ENCODE measurements at regions not wholly inside any gene's neighbourhood (a gene's known extent, or its start where the extent isn't known, plus 50 kb on each side); places are given as distances from the start of the nearest gene placed in this dataset.
"Not testable (repeated sequence)": the region's sequence is repeated elsewhere in the genome, so short reads cannot be mapped to it uniquely, and the experiment has no call there.

- TF ChIP-seq CTCF (conservative IDR thresholded peaks at IDR 0.05): no peak
- TF ChIP-seq EZH2 (IDR thresholded peaks at IDR 0.05; ENCODE audit: low read depth): no peak
- no peaks in the 10 kb centered on the region for H4K20me1 ChIP-seq (ENCODE audit: insufficient read depth)
- no peak overlapping the region for H3K27ac ChIP-seq
- no peaks in the 10 kb centered on the region for H3K79me2 ChIP-seq (ENCODE audit: low read depth)
- no peak for DNase-seq
- no peaks in the 10 kb centered on the region for H3K4me1 ChIP-seq (replicated peaks; ENCODE audit: insufficient read depth)
- H3K9me3 ChIP-seq (ENCODE audit: insufficient read depth, low read depth): no peaks in the 10 kb centered on the region
- no peaks in the 10 kb centered on the region for H3K27me3 ChIP-seq (ENCODE audit: insufficient read depth, low read depth)
- no peaks in the 10 kb centered on the region for H3F3A ChIP-seq (ENCODE audit: insufficient read depth, low read depth)
- POLR2A ChIA-PET (ENCODE audit: unreplicated experiment): no interaction called here
- intact Hi-C loops (cut with micrococcal nuclease; ENCODE audit: unreplicated experiment): no loop called here
- no peak overlapping the region for H2AFZ ChIP-seq
- no TSS peak for BruUV-seq (replicated peaks)
- no peak overlapping the region for H3K4me2 ChIP-seq
- no peaks in the 10 kb centered on the region for H3K36me3 ChIP-seq (ENCODE audit: low read depth)
- H3K4me3 ChIP-seq: no peak overlapping the region
- H3K9me2 ChIP-seq (ENCODE audit: insufficient read depth): no peaks in the 10 kb centered on the region
- CTCF ChIA-PET: no interaction called here
Measured at GRCh38 chr2:192969055-192969454, 774.3 kb upstream of the TMEFF2 start.

- Histone ChIP-seq H3K9me3 (ENCODE audit: insufficient read depth, low read depth) (no peaks in the 10 kb centered on the region), H3K27me3 (ENCODE audit: insufficient read depth, low read depth) (no peaks in the 10 kb centered on the region), H3K79me2 (ENCODE audit: low read depth) (no peaks in the 10 kb centered on the region), H3K27ac (no peak overlapping the region), H3F3A (ENCODE audit: insufficient read depth, low read depth) (no peaks in the 10 kb centered on the region), H3K4me3 (no peak overlapping the region), H3K4me1 (replicated peaks; ENCODE audit: insufficient read depth) (no peaks in the 10 kb centered on the region), H2AFZ (no peak overlapping the region), H3K4me2 (no peak overlapping the region), H4K20me1 (ENCODE audit: insufficient read depth) (no peaks in the 10 kb centered on the region), H3K9me2 (ENCODE audit: insufficient read depth) (no peaks in the 10 kb centered on the region), H3K36me3 (ENCODE audit: low read depth) (no peaks in the 10 kb centered on the region)
- no TSS peak for BruUV-seq (replicated peaks)
- CTCF ChIA-PET: no interaction called here
- intact Hi-C loops (cut with micrococcal nuclease; ENCODE audit: unreplicated experiment): no loop called here
- POLR2A ChIA-PET (ENCODE audit: unreplicated experiment): no interaction called here
- no peak for DNase-seq
- TF ChIP-seq EZH2 (IDR thresholded peaks at IDR 0.05; ENCODE audit: low read depth) (no peak), CTCF (conservative IDR thresholded peaks at IDR 0.05) (no peak)
Measured at GRCh38 chr2:192960945-192961344, 766.2 kb upstream of the TMEFF2 start.

- H3K79me2 ChIP-seq (ENCODE audit: low read depth); BruUV-seq (replicated peaks); H3F3A ChIP-seq (ENCODE audit: insufficient read depth, low read depth); H3K9me3 ChIP-seq (ENCODE audit: insufficient read depth, low read depth); H3K36me3 ChIP-seq (ENCODE audit: low read depth); H3K27me3 ChIP-seq (ENCODE audit: insufficient read depth, low read depth); DNase-seq; H3K4me3 ChIP-seq; CTCF ChIA-PET; H3K27ac ChIP-seq; H3K4me2 ChIP-seq; intact Hi-C loops (cut with micrococcal nuclease; ENCODE audit: unreplicated experiment); POLR2A ChIA-PET (ENCODE audit: unreplicated experiment); H2AFZ ChIP-seq; H3K4me1 ChIP-seq (replicated peaks; ENCODE audit: insufficient read depth); H3K9me2 ChIP-seq (ENCODE audit: insufficient read depth); H4K20me1 ChIP-seq (ENCODE audit: insufficient read depth): not testable (repeated sequence)
Measured at GRCh38 chr2:192958615-192959014, 763.9 kb upstream of the TMEFF2 start.

- ChIA-PET POLR2A (ENCODE audit: unreplicated experiment) (interaction anchor here (0.6 kb wide), 1 partner anchor 1740 kb away, joined by 5 read pairs; no protein-coding TSS in a partner anchor), CTCF (no interaction called here)
- Histone ChIP-seq H3K27ac (no peak overlapping the region), H4K20me1 (ENCODE audit: insufficient read depth) (no peaks in the 10 kb centered on the region), H3K9me3 (ENCODE audit: insufficient read depth, low read depth) (no peaks in the 10 kb centered on the region), H3K27me3 (ENCODE audit: insufficient read depth, low read depth) (no peaks in the 10 kb centered on the region), H3K9me2 (ENCODE audit: insufficient read depth) (no peaks in the 10 kb centered on the region), H3K4me1 (replicated peaks; ENCODE audit: insufficient read depth) (no peaks in the 10 kb centered on the region), H3K4me3 (no peak overlapping the region), H3F3A (ENCODE audit: insufficient read depth, low read depth) (no peaks in the 10 kb centered on the region), H3K4me2 (no peak overlapping the region), H3K79me2 (ENCODE audit: low read depth) (no peaks in the 10 kb centered on the region), H3K36me3 (ENCODE audit: low read depth) (no peaks in the 10 kb centered on the region), H2AFZ (no peak overlapping the region)
- no TSS peak for BruUV-seq (replicated peaks)
- DNase-seq: no peak
- intact Hi-C loops (cut with micrococcal nuclease; ENCODE audit: unreplicated experiment): no loop called here
- TF ChIP-seq CTCF (conservative IDR thresholded peaks at IDR 0.05): no peak
- TF ChIP-seq EZH2 (IDR thresholded peaks at IDR 0.05; ENCODE audit: low read depth): no peak
Measured at GRCh38 chr2:192957425-192957824, 762.7 kb upstream of the TMEFF2 start.

Measured in PC-9 (cell line).